HCT116 (cell line): ENCODE measurements at regions not wholly inside any gene's neighbourhood (a gene's known extent, or its start where the extent isn't known, plus 50 kb on each side); places are given as distances from the start of the nearest gene placed in this dataset.

Experiments used
- ATAC-seq: fragments of 200-7000 bp; cut with Tn5 transposase; 2 replicates; pipeline ENCODE4 v1.9.1; 2020; ENCODE audit warnings: mild to moderate bottlenecking, moderate library complexity
- BruUV-seq: library from RNA; stranded (reverse); fragments of 400-500 nt; replicated peaks from 2 replicates; lab custom pipeline; 2021; lab: Mats Ljungman, UMichigan
- CTCF ChIA-PET: fragments of 300-600 bp; sonication (Branson Sonifier 250); formaldehyde crosslinking; loops from one replicate; lab custom pipeline; 2021; ENCODE audit warnings: antibody characterized with exemption; lab: Charles Lee
- POLR2A ChIA-PET: fragments of 300-600, 350-600 bp; sonication (Branson Sonifier 250); formaldehyde crosslinking; loops from one replicate; lab custom pipeline; 2021; ENCODE audit warnings: antibody characterized with exemption; lab: Charles Lee
- RAD21 ChIA-PET, 2 experiments: fragments of 300-600 bp; sonication (Branson Sonifier 250); formaldehyde crosslinking; loops; one replicate each; lab custom pipeline; 2023; ENCODE audit warnings: low total read pairs in 2 of 2; ENCODE audit not compliant: uncharacterized antibody in 2 of 2, unreplicated experiment in 2 of 2, low non-redundant PET in 1 of 2; lab: Charles Lee
- DNase-seq: peaks from one replicate; pipeline ENCODE4 v3.0.0-alpha.2; 2010; ENCODE audit warnings: low read depth, low spot score
- H2AFZ ChIP-seq: fragments of 200-600 bp; shearing (Covaris generic), sonication (generic); 2 replicates; pipeline ENCODE4 v1.6.1; 2017; ENCODE audit warnings: low read depth, mixed run types, mixed read lengths, antibody characterized with exemption, low read length; ENCODE audit not compliant: poor library complexity, severe bottlenecking
- H3K27ac ChIP-seq: 2 replicates; pipeline ENCODE4 v1.5.1; 2012; ENCODE audit warnings: low read depth, low read length
- H3K27me3 ChIP-seq: fragments of 200-600 bp; sonication (generic); 2 replicates; pipeline ENCODE4 v1.6.1; 2016; ENCODE audit warnings: mixed run types, low read length, mixed read lengths; ENCODE audit not compliant: insufficient read depth
- H3K36me3 ChIP-seq, 2 experiments: fragments of 200-500 bp in 1 of 2; fragments of 200-600 bp in 1 of 2; sonication (Bioruptor generic) in 1 of 2; sonication (generic) in 1 of 2; 2 replicates each; pipeline versions ENCODE4 v1.5.1 to v1.6.1; 2014 to 2016; ENCODE audit warnings: low read length in 2 of 2, inconsistent platforms in 1 of 2, mixed read lengths in 1 of 2, mixed run types in 1 of 2; ENCODE audit not compliant: insufficient read depth in 2 of 2, control insufficient read depth in 1 of 2
- H3K4me1 ChIP-seq, 2 experiments: fragments of 200-600 bp in 1 of 2; sonication (generic) in 1 of 2; 2 replicates each; pipeline versions ENCODE4 v1.5.1 to v1.6.1; 2012 to 2017; ENCODE audit warnings: low read length in 2 of 2, inconsistent platforms in 1 of 2, mild to moderate bottlenecking in 1 of 2, mixed read lengths in 1 of 2, mixed run types in 1 of 2, moderate library complexity in 1 of 2; ENCODE audit not compliant: insufficient read depth in 2 of 2, control insufficient read depth in 1 of 2
- H3K4me2 ChIP-seq: fragments of 200-600 bp; sonication (generic); 2 replicates; pipeline ENCODE4 v1.6.1; 2017; ENCODE audit warnings: mixed run types, low read length, mixed read lengths
- H3K4me3 ChIP-seq, 2 experiments: fragments of 200-600 bp in 1 of 2; sonication (generic) in 1 of 2; replicated peaks in 1 of 2; 2 replicates each; pipeline ENCODE4 v1.5.1; 2011 to 2016; ENCODE audit warnings: low read length in 2 of 2, control low read depth in 1 of 2, low read depth in 1 of 2, mild to moderate bottlenecking in 1 of 2, mixed read lengths in 1 of 2, mixed run types in 1 of 2
- H3K79me2 ChIP-seq: fragments of 200-600 bp; sonication (generic); 2 replicates; pipeline ENCODE4 v1.6.1; 2017; ENCODE audit warnings: mild to moderate bottlenecking, mixed run types, low read length, moderate library complexity, mixed read lengths; ENCODE audit not compliant: insufficient read depth
- H3K9ac ChIP-seq: fragments of 200-600 bp; sonication (generic); 2 replicates; pipeline ENCODE4 v1.6.1; 2016; ENCODE audit warnings: low read length, mixed read lengths
- H3K9me2 ChIP-seq: fragments of 200-600 bp; sonication (generic), shearing (Covaris generic); 2 replicates; pipeline ENCODE4 v1.6.1; 2017; ENCODE audit warnings: mixed run types, mild to moderate bottlenecking, moderate library complexity; ENCODE audit not compliant: insufficient read depth
- H3K9me3 ChIP-seq, 2 experiments: fragments of 200-500 bp in 1 of 2; fragments of 200-600 bp in 1 of 2; sonication (Bioruptor generic) in 1 of 2; sonication (generic) in 1 of 2; 2 replicates each; pipeline ENCODE4 v1.6.1; 2014 to 2017; ENCODE audit warnings: low read length in 2 of 2, mixed read lengths in 2 of 2, inconsistent platforms in 1 of 2, low read depth in 1 of 2, mild to moderate bottlenecking in 1 of 2, mixed run types in 1 of 2, moderate library complexity in 1 of 2; ENCODE audit not compliant: control insufficient read depth in 1 of 2, insufficient read depth in 1 of 2
- H4K20me1 ChIP-seq: fragments of 200-600 bp; sonication (generic), shearing (Covaris generic); 2 replicates; pipeline ENCODE4 v1.6.1; 2017; ENCODE audit warnings: mixed run types, mild to moderate bottlenecking, moderate library complexity; ENCODE audit not compliant: insufficient read depth
- ATF3 ChIP-seq: IDR thresholded peaks from 2 replicates; pipeline ENCODE4 v1.6.1; 2012
- CBX3 ChIP-seq: IDR thresholded peaks from 2 replicates; pipeline ENCODE4 v1.6.1; 2012; ENCODE audit warnings: low read depth
- CEBPB ChIP-seq: IDR thresholded peaks from 2 replicates; pipeline ENCODE4 v1.6.1; 2012; ENCODE audit warnings: low read depth
- ELF1 ChIP-seq: IDR thresholded peaks from 2 replicates; pipeline ENCODE4 v1.6.1; 2012; ENCODE audit warnings: low read depth, borderline replicate concordance
- EZH2 ChIP-seq: fragments of 200-600 bp; sonication (generic); IDR thresholded peaks from 2 replicates; pipeline ENCODE4 v1.6.1; 2017; ENCODE audit warnings: antibody characterized with exemption, mixed run types
- EZH2phosphoT487 ChIP-seq: fragments of 200-600 bp; IDR thresholded peaks from 2 replicates; pipeline ENCODE4 v1.6.1; 2018; ENCODE audit warnings: antibody characterized with exemption, borderline replicate concordance
- FOSL1 ChIP-seq: IDR thresholded peaks from 2 replicates; pipeline ENCODE4 v1.6.1; 2012; ENCODE audit warnings: low read depth
- MAX ChIP-seq: IDR thresholded peaks from 2 replicates; pipeline ENCODE4 v1.6.1; 2012
- POLR2A ChIP-seq: IDR thresholded peaks from 2 replicates; pipeline ENCODE4 v1.7.0; 2011; ENCODE audit warnings: borderline replicate concordance; ENCODE audit not compliant: insufficient read depth, insufficient read length; ENCODE audit errors: extremely low read depth
- POLR2AphosphoS5 ChIP-seq: IDR thresholded peaks from 2 replicates; pipeline ENCODE4 v1.6.1; 2011; ENCODE audit warnings: mild to moderate bottlenecking, low read depth, low read length, moderate library complexity
- RAD21 ChIP-seq: IDR thresholded peaks from 2 replicates; pipeline ENCODE4 v1.6.1; 2012; ENCODE audit warnings: low read depth, mild to moderate bottlenecking
- SIN3A ChIP-seq: IDR thresholded peaks from 2 replicates; pipeline ENCODE4 v1.6.1; 2012; ENCODE audit warnings: low read depth
- SP1 ChIP-seq: IDR thresholded peaks from 2 replicates; pipeline ENCODE4 v1.6.1; 2012; ENCODE audit warnings: low read depth
- SRF ChIP-seq: IDR thresholded peaks from 2 replicates; pipeline ENCODE4 v1.6.1; 2012; ENCODE audit warnings: low read depth
- YY1 ChIP-seq: IDR thresholded peaks from 2 replicates; pipeline ENCODE4 v1.6.1; 2011; ENCODE audit warnings: low read length, low read depth, moderate library complexity, mild to moderate bottlenecking; ENCODE audit not compliant: insufficient replicate concordance; ENCODE audit errors: extremely low read depth
- ZFX ChIP-seq: fragments of 450-650 bp; IDR thresholded peaks from 2 replicates; pipeline ENCODE4 v1.6.1; 2017
- ZNF274 ChIP-seq: fragments of 200-500 bp; sonication (Bioruptor generic); IDR thresholded peaks from 2 replicates; pipeline ENCODE4 v1.6.1; 2014; ENCODE audit warnings: mild to moderate bottlenecking, low read depth, low read length, inconsistent platforms
- intact Hi-C: fragments of 100-400 bp; cut with micrococcal nuclease; formaldehyde crosslinking; loops from 2 replicates; pipeline ENCODE4 v1.10.0; 2022
- TF ChIP-seq, protein P1 (sequence below): IDR thresholded peaks from 2 replicates; pipeline ENCODE4 v1.6.1; 2012; ENCODE audit warnings: low read depth
- TF ChIP-seq, protein P2 (sequence below), 3 experiments: fragments of 200-600 bp in 1 of 3; sonication (generic) in 1 of 3; IDR thresholded peaks in 2 of 3; conservative IDR thresholded peaks in 1 of 3; 2 replicates each; pipeline ENCODE4 v1.5.1; 2012 to 2017; ENCODE audit warnings: low read depth in 2 of 3, low read length in 2 of 3, antibody characterized with exemption in 1 of 3, borderline replicate concordance in 1 of 3, control low read depth in 1 of 3, mild to moderate bottlenecking in 1 of 3, mixed read lengths in 1 of 3, mixed run types in 1 of 3, moderate library complexity in 1 of 3; ENCODE audit not compliant: insufficient read depth in 1 of 3

DNA sequence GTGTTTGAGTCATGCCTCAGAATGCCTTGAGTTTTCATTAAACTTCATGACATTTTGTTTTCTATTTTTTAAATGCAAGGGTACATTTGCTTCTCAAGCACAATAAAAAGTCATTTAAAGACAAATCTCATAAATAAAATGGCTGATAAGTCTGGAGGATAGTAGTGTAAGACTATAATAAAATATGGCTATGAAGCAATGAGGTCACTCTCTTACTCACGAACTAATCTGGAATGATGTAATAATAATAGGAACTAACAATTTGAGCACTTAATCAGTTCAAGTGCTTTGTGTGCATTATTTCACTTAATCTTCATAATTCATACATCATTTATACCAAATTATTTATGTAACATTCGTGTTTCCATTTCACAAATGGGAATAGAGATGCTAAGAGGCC is 149.3 kb upstream of the CTTNBP2 start:
- Histone ChIP-seq H3K36me3 (no peaks in the 10 kb centered on the region), H3K27ac (no peak overlapping the region), H2AFZ (no peak overlapping the region), H4K20me1 (no peaks in the 10 kb centered on the region), H3K9me2 (no peaks in the 10 kb centered on the region), H3K9ac (no peak overlapping the region), H3K4me2 (no peak overlapping the region), H3K4me3 (no peak overlapping the region), H3K4me1 (no peaks in the 10 kb centered on the region), H3K27me3 (no peaks in the 10 kb centered on the region), H3K9me3 (no peaks in the 10 kb centered on the region), H3K79me2 (no peaks in the 10 kb centered on the region)
- ChIA-PET RAD21 (no interaction called here), POLR2A (no interaction called here), CTCF (no interaction called here)
- no TSS peak for BruUV-seq
- TF ChIP-seq RAD21: no peak
- no peak for TF ChIP-seq YY1
- no peak for TF ChIP-seq POLR2AphosphoS5
- TF ChIP-seq SP1: no peak
- TF ChIP-seq POLR2A: no peak
- no peak for TF ChIP-seq ATF3
- TF ChIP-seq CEBPB: no peak
- no peak for TF ChIP-seq ZNF274
- TF ChIP-seq, protein P1, sequence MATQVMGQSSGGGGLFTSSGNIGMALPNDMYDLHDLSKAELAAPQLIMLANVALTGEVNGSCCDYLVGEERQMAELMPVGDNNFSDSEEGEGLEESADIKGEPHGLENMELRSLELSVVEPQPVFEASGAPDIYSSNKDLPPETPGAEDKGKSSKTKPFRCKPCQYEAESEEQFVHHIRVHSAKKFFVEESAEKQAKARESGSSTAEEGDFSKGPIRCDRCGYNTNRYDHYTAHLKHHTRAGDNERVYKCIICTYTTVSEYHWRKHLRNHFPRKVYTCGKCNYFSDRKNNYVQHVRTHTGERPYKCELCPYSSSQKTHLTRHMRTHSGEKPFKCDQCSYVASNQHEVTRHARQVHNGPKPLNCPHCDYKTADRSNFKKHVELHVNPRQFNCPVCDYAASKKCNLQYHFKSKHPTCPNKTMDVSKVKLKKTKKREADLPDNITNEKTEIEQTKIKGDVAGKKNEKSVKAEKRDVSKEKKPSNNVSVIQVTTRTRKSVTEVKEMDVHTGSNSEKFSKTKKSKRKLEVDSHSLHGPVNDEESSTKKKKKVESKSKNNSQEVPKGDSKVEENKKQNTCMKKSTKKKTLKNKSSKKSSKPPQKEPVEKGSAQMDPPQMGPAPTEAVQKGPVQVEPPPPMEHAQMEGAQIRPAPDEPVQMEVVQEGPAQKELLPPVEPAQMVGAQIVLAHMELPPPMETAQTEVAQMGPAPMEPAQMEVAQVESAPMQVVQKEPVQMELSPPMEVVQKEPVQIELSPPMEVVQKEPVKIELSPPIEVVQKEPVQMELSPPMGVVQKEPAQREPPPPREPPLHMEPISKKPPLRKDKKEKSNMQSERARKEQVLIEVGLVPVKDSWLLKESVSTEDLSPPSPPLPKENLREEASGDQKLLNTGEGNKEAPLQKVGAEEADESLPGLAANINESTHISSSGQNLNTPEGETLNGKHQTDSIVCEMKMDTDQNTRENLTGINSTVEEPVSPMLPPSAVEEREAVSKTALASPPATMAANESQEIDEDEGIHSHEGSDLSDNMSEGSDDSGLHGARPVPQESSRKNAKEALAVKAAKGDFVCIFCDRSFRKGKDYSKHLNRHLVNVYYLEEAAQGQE: no peak
- no peak for TF ChIP-seq CBX3
- no peak for TF ChIP-seq EZH2
- TF ChIP-seq ELF1: no peak
- no peak for TF ChIP-seq SRF
- TF ChIP-seq, protein P2, sequence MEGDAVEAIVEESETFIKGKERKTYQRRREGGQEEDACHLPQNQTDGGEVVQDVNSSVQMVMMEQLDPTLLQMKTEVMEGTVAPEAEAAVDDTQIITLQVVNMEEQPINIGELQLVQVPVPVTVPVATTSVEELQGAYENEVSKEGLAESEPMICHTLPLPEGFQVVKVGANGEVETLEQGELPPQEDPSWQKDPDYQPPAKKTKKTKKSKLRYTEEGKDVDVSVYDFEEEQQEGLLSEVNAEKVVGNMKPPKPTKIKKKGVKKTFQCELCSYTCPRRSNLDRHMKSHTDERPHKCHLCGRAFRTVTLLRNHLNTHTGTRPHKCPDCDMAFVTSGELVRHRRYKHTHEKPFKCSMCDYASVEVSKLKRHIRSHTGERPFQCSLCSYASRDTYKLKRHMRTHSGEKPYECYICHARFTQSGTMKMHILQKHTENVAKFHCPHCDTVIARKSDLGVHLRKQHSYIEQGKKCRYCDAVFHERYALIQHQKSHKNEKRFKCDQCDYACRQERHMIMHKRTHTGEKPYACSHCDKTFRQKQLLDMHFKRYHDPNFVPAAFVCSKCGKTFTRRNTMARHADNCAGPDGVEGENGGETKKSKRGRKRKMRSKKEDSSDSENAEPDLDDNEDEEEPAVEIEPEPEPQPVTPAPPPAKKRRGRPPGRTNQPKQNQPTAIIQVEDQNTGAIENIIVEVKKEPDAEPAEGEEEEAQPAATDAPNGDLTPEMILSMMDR (IDR thresholded peaks at IDR 0.05 in 2 of 3, conservative IDR thresholded peaks at IDR 0.05 in 1 of 3; ENCODE audit: borderline replicate concordance in 1 of 3, insufficient read depth in 1 of 3, low read depth in 2 of 3, low read length in 2 of 3): no peak
- no peak for TF ChIP-seq ZFX
- no peak for TF ChIP-seq EZH2phosphoT487
- TF ChIP-seq MAX: no peak
- no peak for TF ChIP-seq SIN3A
- TF ChIP-seq FOSL1: no peak
- ATAC-seq: no peak
- DNase-seq: no peak
- intact Hi-C loops: no loop called here
